ENCODE measurements at regions not wholly inside any gene's neighbourhood (a gene's known extent, or its start where the extent isn't known, plus 50 kb on each side); places are given as distances from the start of the nearest gene placed in this dataset.
"Not testable (repeated sequence)": the region's sequence is repeated elsewhere in the genome, so short reads cannot be mapped to it uniquely, and the experiment has no call there.

GRCh38 chr3:190968616-190969015 is 106.1 kb upstream of the GMNC start:
- H3K4me1 ChIP-seq (replicated peaks in 1 of 2), result peaks cover 0 to 4% of the 10 kb centered on the region in 2 donors
- in situ Hi-C loops (cut with MboI; ENCODE audit: low pct_unique_long_range_greater_than_20kb in 2 of 9, low sequenced_read_pairs in 9 of 9, unreplicated experiment in 9 of 9), result no loop called here
- no peak overlapping the region for H3K27ac ChIP-seq
- H3K4me3 ChIP-seq, result no peak overlapping the region
- 0 to 90% (median 40%) methylated on average over 1 to 2 of the region's 2 CpGs; no CpG with 5 or more reads in 3 of the 10 experiments for WGBS, 10 experiments
- no peak for ATAC-seq (replicated peaks in 6 of 8)

GRCh38 chr3:190964931-190965330 is 102.4 kb upstream of the GMNC start:
- in situ Hi-C loops (cut with MboI; ENCODE audit: low pct_unique_long_range_greater_than_20kb in 2 of 9, low sequenced_read_pairs in 9 of 9, unreplicated experiment in 9 of 9); ATAC-seq (replicated peaks in 6 of 8); H3K4me1 ChIP-seq (replicated peaks in 1 of 2); H3K27ac ChIP-seq: not testable (repeated sequence)
- peak overlapping the region in 3 of 5 donors; percentile 16 to 25 (median 18) for H3K4me3 ChIP-seq
- 20 to 97% (median 55%) methylated on average over 3 to 6 of the region's 20 CpGs; no CpG with 5 or more reads in 7 of the 10 experiments for WGBS, 10 experiments

- H3K27ac ChIP-seq, result no peak overlapping the region
- WGBS, 10 experiments, result 0 to 71% (median 38%) methylated on average over 1 of the region's 1 CpG; no CpG with 5 or more reads in 5 of the 10 experiments
- no peaks in the 10 kb centered on the region for H3K4me1 ChIP-seq (replicated peaks in 1 of 2)
- in situ Hi-C loops (cut with MboI; ENCODE audit: low pct_unique_long_range_greater_than_20kb in 2 of 9, low sequenced_read_pairs in 9 of 9, unreplicated experiment in 9 of 9), result no loop called here
- H3K4me3 ChIP-seq, result no peak overlapping the region
- ATAC-seq (replicated peaks in 6 of 8), result peak in 2 of 8 experiments; percentile 81 to 83
These were observed 96.6 kb upstream of the GMNC start for GRCh38 chr3:190959077-190959476.

- no peak for ATAC-seq (replicated peaks in 6 of 8)
- no peaks in the 10 kb centered on the region for H3K4me1 ChIP-seq (replicated peaks in 1 of 2)
- WGBS, 10 experiments, result 3 to 93% (median 23%) methylated on average over 1 to 5 of the region's 5 CpGs; no CpG with 5 or more reads in 2 of the 10 experiments
- H3K27ac ChIP-seq, result no peak overlapping the region
- H3K4me3 ChIP-seq, result no peak overlapping the region
- in situ Hi-C loops (cut with MboI; ENCODE audit: low pct_unique_long_range_greater_than_20kb in 2 of 9, low sequenced_read_pairs in 9 of 9, unreplicated experiment in 9 of 9), result no loop called here
These were observed 79.3 kb upstream of the GMNC start for GRCh38 chr3:190941694-190942260.

GRCh38 chr3:190934616-190935015 is 72.1 kb upstream of the GMNC start:
- 5 to 87% (median 40%) methylated on average over 1 to 7 of the region's 9 CpGs; no CpG with 5 or more reads in 4 of the 10 experiments for WGBS, 10 experiments
- H3K4me3 ChIP-seq; H3K4me1 ChIP-seq (replicated peaks in 1 of 2); H3K27ac ChIP-seq; in situ Hi-C loops (cut with MboI; ENCODE audit: low pct_unique_long_range_greater_than_20kb in 2 of 9, low sequenced_read_pairs in 9 of 9, unreplicated experiment in 9 of 9); ATAC-seq (replicated peaks in 6 of 8): not testable (repeated sequence)

GRCh38 chr3:190926619-190927018 is 64.1 kb upstream of the GMNC start:
- in situ Hi-C loops (cut with MboI; ENCODE audit: low pct_unique_long_range_greater_than_20kb in 2 of 9, low sequenced_read_pairs in 9 of 9, unreplicated experiment in 9 of 9), result no loop called here
- ATAC-seq (replicated peaks in 6 of 8), result no peak
- H3K4me3 ChIP-seq, result no peak overlapping the region
- no peaks in the 10 kb centered on the region for H3K4me1 ChIP-seq (replicated peaks in 1 of 2)
- 0 to 100% (median 60%) methylated on average over 1 of the region's 3 CpGs; no CpG with 5 or more reads in 5 of the 10 experiments for WGBS, 10 experiments
- no peak overlapping the region for H3K27ac ChIP-seq

- WGBS, 10 experiments, result 0 to 84% (median 38%) methylated on average over 1 to 5 of the region's 5 CpGs
- no peak for ATAC-seq (replicated peaks in 6 of 8)
- in situ Hi-C loops (cut with MboI; ENCODE audit: low pct_unique_long_range_greater_than_20kb in 2 of 9, low sequenced_read_pairs in 9 of 9, unreplicated experiment in 9 of 9), result no loop called here
- Histone ChIP-seq H3K27ac (no peak overlapping the region), H3K4me1 (replicated peaks in 1 of 2) (peaks cover 0 to 3% of the 10 kb centered on the region in 2 donors), H3K4me3 (no peak overlapping the region)
These were observed 50.2 kb upstream of the GMNC start for GRCh38 chr3:190912736-190913135.
